SK-N-DZ (cell line): ENCODE measurements at regions not wholly inside any gene's neighbourhood (a gene's known extent, or its start where the extent isn't known, plus 50 kb on each side); places are given as distances from the start of the nearest gene placed in this dataset.

ENCODE experiments used
- DNase-seq: peaks from one replicate; pipeline ENCODE4 v3.0.0-alpha.2; 2015; ENCODE audit warnings: low spot score

- DNase-seq, result no peak
Measured at GRCh38 chr12:58268069-58268468, 326.7 kb downstream of the ATP23 start.

GRCh38 chr12:58269476-58269875, 328.1 kb downstream of the ATP23 start:
- no peak for DNase-seq

GRCh38 chr12:58270966-58271705, 329.8 kb downstream of the ATP23 start:
- DNase-seq, result no peak

- DNase-seq, result no peak
Measured at GRCh38 chr12:58272461-58272860, 331.1 kb downstream of the ATP23 start.

GRCh38 chr12:58277231-58277630, 335.9 kb downstream of the ATP23 start:
- no peak for DNase-seq

- DNase-seq, result no peak
Measured at GRCh38 chr12:58283553-58283952, 342.2 kb downstream of the ATP23 start.

GRCh38 chr12:58285551-58285950, 344.2 kb downstream of the ATP23 start:
- no peak for DNase-seq

GRCh38 chr12:58286353-58286752, 345.0 kb downstream of the ATP23 start:
- DNase-seq, result no peak

- DNase-seq, result no peak
Measured at GRCh38 chr12:58288190-58288589, 346.8 kb downstream of the ATP23 start.

- DNase-seq, result no peak
Measured at GRCh38 chr12:58291106-58291505, 349.7 kb downstream of the ATP23 start.

- no peak for DNase-seq
Measured at GRCh38 chr12:58293308-58293982, 352.1 kb downstream of the ATP23 start.

GRCh38 chr12:58295268-58295667, 353.9 kb downstream of the ATP23 start:
- no peak for DNase-seq

- DNase-seq, result no peak
Measured at GRCh38 chr12:58296863-58297262, 355.5 kb downstream of the ATP23 start.

GRCh38 chr12:58298803-58299202, 357.4 kb downstream of the ATP23 start:
- no peak for DNase-seq

- no peak for DNase-seq
Measured at GRCh38 chr12:58299371-58299770, 358.0 kb downstream of the ATP23 start.

- DNase-seq, result no peak
Measured at GRCh38 chr12:58301038-58301729, 359.8 kb downstream of the ATP23 start.

- DNase-seq, result no peak
Measured at GRCh38 chr12:58301730-58302122, 360.4 kb downstream of the ATP23 start.

- no peak for DNase-seq
Measured at GRCh38 chr12:58302487-58303011, 361.2 kb downstream of the ATP23 start.

- DNase-seq, result no peak
Measured at GRCh38 chr12:58306266-58307000, 365.1 kb downstream of the ATP23 start.

GRCh38 chr12:58309806-58310205, 368.4 kb downstream of the ATP23 start:
- DNase-seq, result no peak

- no peak for DNase-seq
Measured at GRCh38 chr12:58310368-58310767, 369.0 kb downstream of the ATP23 start.
